HepG2 (cell line): ENCODE measurements at regions not wholly inside any gene's neighbourhood (a gene's known extent, or its start where the extent isn't known, plus 50 kb on each side); places are given as distances from the start of the nearest gene placed in this dataset.

Source experiments
- FOSL1 ChIP-seq: sonication (generic); formaldehyde crosslinking; IDR thresholded peaks from 2 replicates; pipeline ENCODE4 v1.9.0; 2021; ENCODE audit warnings: missing genetic modification reagents, borderline replicate concordance
- FOXC1 ChIP-seq: sonication (generic); formaldehyde crosslinking; IDR thresholded peaks from 2 replicates; pipeline ENCODE4 v1.8.0; 2022; ENCODE audit warnings: mild to moderate bottlenecking, missing genetic modification reagents, borderline replicate concordance
- HDAC2 ChIP-seq: sonication (generic); formaldehyde crosslinking; IDR thresholded peaks from 2 replicates; pipeline ENCODE4 v1.4.0; 2020; ENCODE audit warnings: missing genetic modification reagents
- KLF6 ChIP-seq: IDR thresholded peaks from 2 replicates; pipeline ENCODE4 v1.8.0; 2016; ENCODE audit warnings: missing biosample characterization, missing genetic modification reagents
- PREB ChIP-seq: sonication (generic); formaldehyde crosslinking; IDR thresholded peaks from 2 replicates; pipeline ENCODE4 v1.4.0; 2020; ENCODE audit warnings: missing genetic modification reagents
- ZMYM2 ChIP-seq: sonication (generic); formaldehyde crosslinking; IDR thresholded peaks from 2 replicates; pipeline ENCODE4 v1.8.0; 2022; ENCODE audit warnings: mild to moderate bottlenecking, missing genetic modification reagents
- ZNF720 ChIP-seq: sonication (generic); formaldehyde crosslinking; IDR thresholded peaks from 2 replicates; pipeline ENCODE4 v1.4.0; 2020; ENCODE audit warnings: missing genetic modification reagents
- TF ChIP-seq, protein P1 (sequence below): sonication (generic); formaldehyde crosslinking; IDR thresholded peaks from 2 replicates; pipeline ENCODE4 v1.4.0; 2020; ENCODE audit warnings: missing genetic modification reagents, borderline replicate concordance

DNA sequence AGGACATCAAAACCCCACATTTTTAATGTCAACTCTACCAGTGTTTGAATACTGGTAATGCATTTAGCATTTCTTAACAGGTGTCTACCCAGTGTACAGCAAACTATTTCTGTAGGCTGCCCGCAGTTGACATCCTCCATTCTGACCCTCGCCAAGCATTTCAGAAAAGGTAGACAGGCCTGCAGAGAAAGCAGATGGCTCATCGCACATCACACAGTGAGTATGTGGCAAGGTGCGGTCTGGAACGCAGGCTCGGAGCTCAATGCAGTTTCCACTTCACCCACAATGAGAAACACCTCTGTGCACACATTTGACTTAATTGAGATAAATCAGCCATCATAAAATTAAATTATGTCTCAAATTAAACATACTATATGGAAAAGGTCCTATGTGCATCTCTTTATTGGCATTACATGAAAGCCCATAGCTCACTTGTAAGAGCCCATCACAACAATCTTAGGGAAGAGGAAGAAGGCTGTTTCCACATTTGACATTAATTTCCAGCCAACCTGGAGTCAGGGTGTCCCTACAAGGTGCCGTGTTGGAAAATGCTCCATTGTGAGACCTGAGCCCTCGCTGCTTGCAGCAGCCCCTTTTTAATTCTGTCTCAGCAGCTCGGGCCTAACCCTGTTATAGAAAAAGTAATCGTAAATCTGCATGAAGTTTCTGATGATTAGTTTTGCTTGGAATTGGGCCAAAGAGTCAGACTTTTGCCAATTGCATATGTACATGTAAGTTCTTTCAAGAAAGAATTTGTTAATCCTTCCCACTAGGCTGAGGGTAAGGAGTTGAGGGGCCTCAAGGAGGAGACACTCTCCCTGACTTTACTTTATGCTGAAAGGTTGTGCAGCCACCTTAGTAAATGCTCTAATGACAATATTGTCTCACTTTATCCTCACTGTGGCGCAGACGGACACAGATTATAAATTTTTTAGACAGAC lies 378.7 kb upstream of the DYNLRB2 start (continued):
- TF ChIP-seq, protein P1, sequence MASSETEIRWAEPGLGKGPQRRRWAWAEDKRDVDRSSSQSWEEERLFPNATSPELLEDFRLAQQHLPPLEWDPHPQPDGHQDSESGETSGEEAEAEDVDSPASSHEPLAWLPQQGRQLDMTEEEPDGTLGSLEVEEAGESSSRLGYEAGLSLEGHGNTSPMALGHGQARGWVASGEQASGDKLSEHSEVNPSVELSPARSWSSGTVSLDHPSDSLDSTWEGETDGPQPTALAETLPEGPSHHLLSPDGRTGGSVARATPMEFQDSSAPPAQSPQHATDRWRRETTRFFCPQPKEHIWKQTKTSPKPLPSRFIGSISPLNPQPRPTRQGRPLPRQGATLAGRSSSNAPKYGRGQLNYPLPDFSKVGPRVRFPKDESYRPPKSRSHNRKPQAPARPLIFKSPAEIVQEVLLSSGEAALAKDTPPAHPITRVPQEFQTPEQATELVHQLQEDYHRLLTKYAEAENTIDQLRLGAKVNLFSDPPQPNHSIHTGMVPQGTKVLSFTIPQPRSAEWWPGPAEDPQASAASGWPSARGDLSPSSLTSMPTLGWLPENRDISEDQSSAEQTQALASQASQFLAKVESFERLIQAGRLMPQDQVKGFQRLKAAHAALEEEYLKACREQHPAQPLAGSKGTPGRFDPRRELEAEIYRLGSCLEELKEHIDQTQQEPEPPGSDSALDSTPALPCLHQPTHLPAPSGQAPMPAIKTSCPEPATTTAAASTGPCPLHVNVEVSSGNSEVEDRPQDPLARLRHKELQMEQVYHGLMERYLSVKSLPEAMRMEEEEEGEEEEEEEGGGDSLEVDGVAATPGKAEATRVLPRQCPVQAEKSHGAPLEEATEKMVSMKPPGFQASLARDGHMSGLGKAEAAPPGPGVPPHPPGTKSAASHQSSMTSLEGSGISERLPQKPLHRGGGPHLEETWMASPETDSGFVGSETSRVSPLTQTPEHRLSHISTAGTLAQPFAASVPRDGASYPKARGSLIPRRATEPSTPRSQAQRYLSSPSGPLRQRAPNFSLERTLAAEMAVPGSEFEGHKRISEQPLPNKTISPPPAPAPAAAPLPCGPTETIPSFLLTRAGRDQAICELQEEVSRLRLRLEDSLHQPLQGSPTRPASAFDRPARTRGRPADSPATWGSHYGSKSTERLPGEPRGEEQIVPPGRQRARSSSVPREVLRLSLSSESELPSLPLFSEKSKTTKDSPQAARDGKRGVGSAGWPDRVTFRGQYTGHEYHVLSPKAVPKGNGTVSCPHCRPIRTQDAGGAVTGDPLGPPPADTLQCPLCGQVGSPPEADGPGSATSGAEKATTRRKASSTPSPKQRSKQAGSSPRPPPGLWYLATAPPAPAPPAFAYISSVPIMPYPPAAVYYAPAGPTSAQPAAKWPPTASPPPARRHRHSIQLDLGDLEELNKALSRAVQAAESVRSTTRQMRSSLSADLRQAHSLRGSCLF = no peak
- TF ChIP-seq ZNF720 (CRISPR knock-in tag) (no peak), ZMYM2 (no peak), FOXC1 (CRISPR knock-in tag) (no peak), PREB (no peak), FOSL1 (CRISPR knock-in tag) (no peak), HDAC2 (CRISPR knock-in tag) (no peak), KLF6 (CRISPR knock-in tag) (no peak)
